Right renal pelvis (tissue), 4 donors: ENCODE measurements at regions not wholly inside any gene's neighbourhood (a gene's known extent, or its start where the extent isn't known, plus 50 kb on each side); places are given as distances from the start of the nearest gene placed in this dataset.

Experiments
- DNase-seq, 4 donors: peaks; one replicate each; pipeline ENCODE4 v3.0.0-alpha.2; 2013; ENCODE audit warnings: low read depth in 4 of 4, low spot score in 3 of 4, missing footprints in 1 of 4

GRCh38 chr6:126603410-126603809 is 263.5 kb downstream of the CENPW start:
- DNase-seq: no peak

GRCh38 chr6:126605089-126605488 is 265.2 kb downstream of the CENPW start:
- no peak for DNase-seq

- no peak for DNase-seq
These were observed 267.4 kb downstream of the CENPW start for GRCh38 chr6:126607289-126607688.

- no peak for DNase-seq
These were observed 268.8 kb downstream of the CENPW start for GRCh38 chr6:126608681-126609080.

GRCh38 chr6:126614642-126615504 is 275.0 kb downstream of the CENPW start:
- no peak for DNase-seq

- no peak for DNase-seq
These were observed 277.0 kb downstream of the CENPW start for GRCh38 chr6:126616866-126617265.

- no peak for DNase-seq
These were observed 278.9 kb downstream of the CENPW start for GRCh38 chr6:126618639-126619343.

- DNase-seq: no peak
These were observed 280.8 kb downstream of the CENPW start for GRCh38 chr6:126620719-126621118.

GRCh38 chr6:126625019-126625418 is 285.1 kb downstream of the CENPW start:
- peak in 2 of 4 donors; percentile 12 to 21 for DNase-seq

GRCh38 chr6:126628125-126628524 is 288.2 kb downstream of the CENPW start:
- DNase-seq: no peak

GRCh38 chr6:126631363-126631762 is 291.4 kb downstream of the CENPW start:
- peak in 3 of 4 donors; percentile 29 to 47 (median 36) for DNase-seq

- no peak for DNase-seq
These were observed 292.4 kb downstream of the CENPW start for GRCh38 chr6:126632271-126632670.

GRCh38 chr6:126633373-126633772 is 293.5 kb downstream of the CENPW start:
- DNase-seq: no peak

- DNase-seq: no peak
These were observed 300.4 kb downstream of the CENPW start for GRCh38 chr6:126640356-126640755.

GRCh38 chr6:126640921-126641320 is 301.0 kb downstream of the CENPW start:
- DNase-seq: no peak

GRCh38 chr6:126641641-126642040 is 301.7 kb downstream of the CENPW start:
- no peak for DNase-seq

GRCh38 chr6:126643352-126643751 is 303.4 kb downstream of the CENPW start:
- no peak for DNase-seq

- DNase-seq: no peak
These were observed 311.0 kb downstream of the CENPW start for GRCh38 chr6:126650931-126651330.

GRCh38 chr6:126657561-126658175 is 317.8 kb downstream of the CENPW start:
- peak in 3 of 4 donors; percentile 22 to 35 (median 29) for DNase-seq

- DNase-seq: no peak
These were observed 320.5 kb downstream of the CENPW start for GRCh38 chr6:126660376-126660775.

GRCh38 chr6:126661646-126662045 is 321.7 kb downstream of the CENPW start:
- DNase-seq: no peak
